ENCODE measurements at regions not wholly inside any gene's neighbourhood (a gene's known extent, or its start where the extent isn't known, plus 50 kb on each side); places are given as distances from the start of the nearest gene placed in this dataset.

DNA sequence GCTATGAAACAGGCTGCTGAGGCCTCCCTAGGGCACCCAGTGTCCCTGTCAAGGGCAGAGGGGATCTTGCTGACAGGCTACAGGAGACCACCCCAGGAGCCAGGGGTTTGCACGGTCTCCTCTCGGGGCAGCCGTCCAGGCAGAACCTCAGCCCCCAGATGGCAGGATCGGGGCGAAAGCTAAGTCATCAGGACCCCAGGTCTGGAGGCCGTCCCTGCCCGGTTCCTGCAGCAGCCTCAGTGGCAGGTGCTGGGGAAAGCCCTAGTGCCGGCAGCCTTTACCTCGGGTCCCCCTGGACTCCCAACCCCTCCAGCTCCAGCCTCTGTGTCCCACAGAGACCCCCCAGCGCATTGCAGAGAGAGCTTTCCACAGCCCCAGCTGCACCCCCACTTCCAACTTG lies 103.8 kb upstream of the C14orf180 start:
- H2AFZ ChIP-seq = no peak overlapping the region
- no peaks in the 10 kb centered on the region for H4K20me1 ChIP-seq (replicated peaks; ENCODE audit: insufficient read depth)
- TF ChIP-seq CREB1 (CRISPR knock-in tag; IDR thresholded peaks at IDR 0.05; ENCODE audit: low read depth) = no peak
- TF ChIP-seq ZNF331 (CRISPR knock-in tag; IDR thresholded peaks at IDR 0.05; ENCODE audit: low read depth) = no peak
- TF ChIP-seq, protein P1, sequence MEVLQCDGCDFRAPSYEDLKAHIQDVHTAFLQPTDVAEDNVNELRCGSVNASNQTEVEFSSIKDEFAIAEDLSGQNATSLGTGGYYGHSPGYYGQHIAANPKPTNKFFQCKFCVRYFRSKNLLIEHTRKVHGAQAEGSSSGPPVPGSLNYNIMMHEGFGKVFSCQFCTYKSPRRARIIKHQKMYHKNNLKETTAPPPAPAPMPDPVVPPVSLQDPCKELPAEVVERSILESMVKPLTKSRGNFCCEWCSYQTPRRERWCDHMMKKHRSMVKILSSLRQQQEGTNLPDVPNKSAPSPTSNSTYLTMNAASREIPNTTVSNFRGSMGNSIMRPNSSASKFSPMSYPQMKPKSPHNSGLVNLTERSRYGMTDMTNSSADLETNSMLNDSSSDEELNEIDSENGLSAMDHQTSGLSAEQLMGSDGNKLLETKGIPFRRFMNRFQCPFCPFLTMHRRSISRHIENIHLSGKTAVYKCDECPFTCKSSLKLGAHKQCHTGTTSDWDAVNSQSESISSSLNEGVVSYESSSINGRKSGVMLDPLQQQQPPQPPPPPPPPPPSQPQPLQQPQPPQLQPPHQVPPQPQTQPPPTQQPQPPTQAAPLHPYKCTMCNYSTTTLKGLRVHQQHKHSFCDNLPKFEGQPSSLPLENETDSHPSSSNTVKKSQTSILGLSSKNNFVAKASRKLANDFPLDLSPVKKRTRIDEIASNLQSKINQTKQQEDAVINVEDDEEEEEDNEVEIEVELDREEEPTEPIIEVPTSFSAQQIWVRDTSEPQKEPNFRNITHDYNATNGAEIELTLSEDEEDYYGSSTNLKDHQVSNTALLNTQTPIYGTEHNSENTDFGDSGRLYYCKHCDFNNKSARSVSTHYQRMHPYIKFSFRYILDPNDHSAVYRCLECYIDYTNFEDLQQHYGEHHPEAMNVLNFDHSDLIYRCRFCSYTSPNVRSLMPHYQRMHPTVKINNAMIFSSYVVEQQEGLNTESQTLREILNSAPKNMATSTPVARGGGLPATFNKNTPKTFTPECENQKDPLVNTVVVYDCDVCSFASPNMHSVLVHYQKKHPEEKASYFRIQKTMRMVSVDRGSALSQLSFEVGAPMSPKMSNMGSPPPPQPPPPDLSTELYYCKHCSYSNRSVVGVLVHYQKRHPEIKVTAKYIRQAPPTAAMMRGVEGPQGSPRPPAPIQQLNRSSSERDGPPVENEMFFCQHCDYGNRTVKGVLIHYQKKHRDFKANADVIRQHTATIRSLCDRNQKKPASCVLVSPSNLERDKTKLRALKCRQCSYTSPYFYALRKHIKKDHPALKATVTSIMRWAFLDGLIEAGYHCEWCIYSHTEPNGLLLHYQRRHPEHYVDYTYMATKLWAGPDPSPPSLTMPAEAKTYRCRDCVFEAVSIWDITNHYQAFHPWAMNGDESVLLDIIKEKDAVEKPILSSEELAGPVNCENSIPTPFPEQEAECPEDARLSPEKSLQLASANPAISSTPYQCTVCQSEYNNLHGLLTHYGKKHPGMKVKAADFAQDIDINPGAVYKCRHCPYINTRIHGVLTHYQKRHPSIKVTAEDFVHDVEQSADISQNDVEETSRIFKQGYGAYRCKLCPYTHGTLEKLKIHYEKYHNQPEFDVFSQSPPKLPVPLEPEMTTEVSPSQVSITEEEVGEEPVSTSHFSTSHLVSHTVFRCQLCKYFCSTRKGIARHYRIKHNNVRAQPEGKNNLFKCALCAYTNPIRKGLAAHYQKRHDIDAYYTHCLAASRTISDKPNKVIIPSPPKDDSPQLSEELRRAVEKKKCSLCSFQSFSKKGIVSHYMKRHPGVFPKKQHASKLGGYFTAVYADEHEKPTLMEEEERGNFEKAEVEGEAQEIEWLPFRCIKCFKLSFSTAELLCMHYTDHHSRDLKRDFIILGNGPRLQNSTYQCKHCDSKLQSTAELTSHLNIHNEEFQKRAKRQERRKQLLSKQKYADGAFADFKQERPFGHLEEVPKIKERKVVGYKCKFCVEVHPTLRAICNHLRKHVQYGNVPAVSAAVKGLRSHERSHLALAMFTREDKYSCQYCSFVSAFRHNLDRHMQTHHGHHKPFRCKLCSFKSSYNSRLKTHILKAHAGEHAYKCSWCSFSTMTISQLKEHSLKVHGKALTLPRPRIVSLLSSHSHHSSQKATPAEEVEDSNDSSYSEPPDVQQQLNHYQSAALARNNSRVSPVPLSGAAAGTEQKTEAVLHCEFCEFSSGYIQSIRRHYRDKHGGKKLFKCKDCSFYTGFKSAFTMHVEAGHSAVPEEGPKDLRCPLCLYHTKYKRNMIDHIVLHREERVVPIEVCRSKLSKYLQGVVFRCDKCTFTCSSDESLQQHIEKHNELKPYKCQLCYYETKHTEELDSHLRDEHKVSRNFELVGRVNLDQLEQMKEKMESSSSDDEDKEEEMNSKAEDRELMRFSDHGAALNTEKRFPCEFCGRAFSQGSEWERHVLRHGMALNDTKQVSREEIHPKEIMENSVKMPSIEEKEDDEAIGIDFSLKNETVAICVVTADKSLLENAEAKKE (CRISPR knock-in tag; IDR thresholded peaks at IDR 0.05) = no peak
- TF ChIP-seq, protein P2, sequence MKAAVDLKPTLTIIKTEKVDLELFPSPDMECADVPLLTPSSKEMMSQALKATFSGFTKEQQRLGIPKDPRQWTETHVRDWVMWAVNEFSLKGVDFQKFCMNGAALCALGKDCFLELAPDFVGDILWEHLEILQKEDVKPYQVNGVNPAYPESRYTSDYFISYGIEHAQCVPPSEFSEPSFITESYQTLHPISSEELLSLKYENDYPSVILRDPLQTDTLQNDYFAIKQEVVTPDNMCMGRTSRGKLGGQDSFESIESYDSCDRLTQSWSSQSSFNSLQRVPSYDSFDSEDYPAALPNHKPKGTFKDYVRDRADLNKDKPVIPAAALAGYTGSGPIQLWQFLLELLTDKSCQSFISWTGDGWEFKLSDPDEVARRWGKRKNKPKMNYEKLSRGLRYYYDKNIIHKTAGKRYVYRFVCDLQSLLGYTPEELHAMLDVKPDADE (IDR thresholded peaks at IDR 0.05) = no peak
- no peak for TF ChIP-seq EZH2 (IDR thresholded peaks at IDR 0.05; ENCODE audit: low read depth, unreplicated experiment)
- no peak for TF ChIP-seq EZH2phosphoT487 (IDR thresholded peaks at IDR 0.05; ENCODE audit: unreplicated experiment)
- no peak for TF ChIP-seq JUNB (IDR thresholded peaks at IDR 0.05; ENCODE audit: unreplicated experiment)
- TF ChIP-seq POLR2AphosphoS5 (IDR thresholded peaks at IDR 0.05; ENCODE audit: low read depth) = no peak
- no peak for TF ChIP-seq NANOG (IDR thresholded peaks at IDR 0.05; ENCODE audit: borderline replicate concordance)
- TF ChIP-seq, protein P3, sequence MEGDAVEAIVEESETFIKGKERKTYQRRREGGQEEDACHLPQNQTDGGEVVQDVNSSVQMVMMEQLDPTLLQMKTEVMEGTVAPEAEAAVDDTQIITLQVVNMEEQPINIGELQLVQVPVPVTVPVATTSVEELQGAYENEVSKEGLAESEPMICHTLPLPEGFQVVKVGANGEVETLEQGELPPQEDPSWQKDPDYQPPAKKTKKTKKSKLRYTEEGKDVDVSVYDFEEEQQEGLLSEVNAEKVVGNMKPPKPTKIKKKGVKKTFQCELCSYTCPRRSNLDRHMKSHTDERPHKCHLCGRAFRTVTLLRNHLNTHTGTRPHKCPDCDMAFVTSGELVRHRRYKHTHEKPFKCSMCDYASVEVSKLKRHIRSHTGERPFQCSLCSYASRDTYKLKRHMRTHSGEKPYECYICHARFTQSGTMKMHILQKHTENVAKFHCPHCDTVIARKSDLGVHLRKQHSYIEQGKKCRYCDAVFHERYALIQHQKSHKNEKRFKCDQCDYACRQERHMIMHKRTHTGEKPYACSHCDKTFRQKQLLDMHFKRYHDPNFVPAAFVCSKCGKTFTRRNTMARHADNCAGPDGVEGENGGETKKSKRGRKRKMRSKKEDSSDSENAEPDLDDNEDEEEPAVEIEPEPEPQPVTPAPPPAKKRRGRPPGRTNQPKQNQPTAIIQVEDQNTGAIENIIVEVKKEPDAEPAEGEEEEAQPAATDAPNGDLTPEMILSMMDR (conservative IDR thresholded peaks at IDR 0.05; ENCODE audit: low read depth in 2 of 2) = no peak
- TF ChIP-seq STAT1 (IDR thresholded peaks at IDR 0.05; ENCODE audit: unreplicated experiment) = no peak
- TF ChIP-seq, protein P4, sequence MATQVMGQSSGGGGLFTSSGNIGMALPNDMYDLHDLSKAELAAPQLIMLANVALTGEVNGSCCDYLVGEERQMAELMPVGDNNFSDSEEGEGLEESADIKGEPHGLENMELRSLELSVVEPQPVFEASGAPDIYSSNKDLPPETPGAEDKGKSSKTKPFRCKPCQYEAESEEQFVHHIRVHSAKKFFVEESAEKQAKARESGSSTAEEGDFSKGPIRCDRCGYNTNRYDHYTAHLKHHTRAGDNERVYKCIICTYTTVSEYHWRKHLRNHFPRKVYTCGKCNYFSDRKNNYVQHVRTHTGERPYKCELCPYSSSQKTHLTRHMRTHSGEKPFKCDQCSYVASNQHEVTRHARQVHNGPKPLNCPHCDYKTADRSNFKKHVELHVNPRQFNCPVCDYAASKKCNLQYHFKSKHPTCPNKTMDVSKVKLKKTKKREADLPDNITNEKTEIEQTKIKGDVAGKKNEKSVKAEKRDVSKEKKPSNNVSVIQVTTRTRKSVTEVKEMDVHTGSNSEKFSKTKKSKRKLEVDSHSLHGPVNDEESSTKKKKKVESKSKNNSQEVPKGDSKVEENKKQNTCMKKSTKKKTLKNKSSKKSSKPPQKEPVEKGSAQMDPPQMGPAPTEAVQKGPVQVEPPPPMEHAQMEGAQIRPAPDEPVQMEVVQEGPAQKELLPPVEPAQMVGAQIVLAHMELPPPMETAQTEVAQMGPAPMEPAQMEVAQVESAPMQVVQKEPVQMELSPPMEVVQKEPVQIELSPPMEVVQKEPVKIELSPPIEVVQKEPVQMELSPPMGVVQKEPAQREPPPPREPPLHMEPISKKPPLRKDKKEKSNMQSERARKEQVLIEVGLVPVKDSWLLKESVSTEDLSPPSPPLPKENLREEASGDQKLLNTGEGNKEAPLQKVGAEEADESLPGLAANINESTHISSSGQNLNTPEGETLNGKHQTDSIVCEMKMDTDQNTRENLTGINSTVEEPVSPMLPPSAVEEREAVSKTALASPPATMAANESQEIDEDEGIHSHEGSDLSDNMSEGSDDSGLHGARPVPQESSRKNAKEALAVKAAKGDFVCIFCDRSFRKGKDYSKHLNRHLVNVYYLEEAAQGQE (IDR thresholded peaks at IDR 0.05; ENCODE audit: unreplicated experiment) = no peak
- no peak for TF ChIP-seq ZNF114 (CRISPR knock-in tag; IDR thresholded peaks at IDR 0.05)
- no peaks in the 10 kb centered on the region for H3K79me2 ChIP-seq (replicated peaks; ENCODE audit: insufficient read depth)
- H3K27ac ChIP-seq (ENCODE audit: low read depth) = no peak overlapping the region
- no peak overlapping the region for H3K4me2 ChIP-seq
- H3K27me3 ChIP-seq (ENCODE audit: insufficient read depth) = no peaks in the 10 kb centered on the region
- H3K4me1 ChIP-seq (ENCODE audit: insufficient read depth) = no peaks in the 10 kb centered on the region
- no peak for ATAC-seq
- Mint-ChIP-seq H3K4me1 (peaks cover 5% of the 10 kb centered on the region; the same call in 2 of the 3 replicates), H3K9me3 (peaks cover 4% of the 10 kb centered on the region), H3K4me3 (no peak overlapping the region), H3K36me3 (ENCODE audit: low read depth) (peaks cover 2% of the 10 kb centered on the region; the same call in 1 of the 3 replicates), H3K27ac (no peak overlapping the region), H3K27me3 (ENCODE audit: insufficient read depth, low read depth, poor library complexity) (peaks cover 4% of the 10 kb centered on the region)
- H3K36me3 ChIP-seq (ENCODE audit: insufficient read depth) = no peaks in the 10 kb centered on the region
- H3K4me3 ChIP-seq = no peak overlapping the region
- DNase-seq (ENCODE audit: low spot score) = no peak
- H3K9me2 ChIP-seq (ENCODE audit: insufficient read depth) = no peaks in the 10 kb centered on the region; the same call in 1 of the 2 replicates
- no peaks in the 10 kb centered on the region for H3F3A ChIP-seq (replicated peaks; ENCODE audit: low read depth)

All from GM23338 (cell line).